Uterus (tissue), 2 donors: ENCODE measurements at regions not wholly inside any gene's neighbourhood (a gene's known extent, or its start where the extent isn't known, plus 50 kb on each side); places are given as distances from the start of the nearest gene placed in this dataset.

Experiments used
- POLR2A ChIP-seq, 2 donors: fragments of 450-650 bp; IDR thresholded peaks; one replicate each; pipeline ENCODE4 v1.6.1; 2016; ENCODE audit warnings: antibody characterized with exemption in 2 of 2, mild to moderate bottlenecking in 1 of 2, moderate library complexity in 1 of 2
- TF ChIP-seq, protein P1 (sequence below), 4 experiments: fragments of 200-600 bp in 2 of 4; fragments of 450-650 bp in 2 of 4; sonication (generic) in 2 of 4; IDR thresholded peaks; one replicate each; pipeline ENCODE4 v1.5.1; 2016 to 2019; ENCODE audit warnings: antibody characterized with exemption in 4 of 4, mild to moderate bottlenecking in 2 of 4, moderate library complexity in 1 of 4

GRCh38 chr1:168466092-168466713 is 77.6 kb downstream of the XCL2 start:
- TF ChIP-seq, protein P1, sequence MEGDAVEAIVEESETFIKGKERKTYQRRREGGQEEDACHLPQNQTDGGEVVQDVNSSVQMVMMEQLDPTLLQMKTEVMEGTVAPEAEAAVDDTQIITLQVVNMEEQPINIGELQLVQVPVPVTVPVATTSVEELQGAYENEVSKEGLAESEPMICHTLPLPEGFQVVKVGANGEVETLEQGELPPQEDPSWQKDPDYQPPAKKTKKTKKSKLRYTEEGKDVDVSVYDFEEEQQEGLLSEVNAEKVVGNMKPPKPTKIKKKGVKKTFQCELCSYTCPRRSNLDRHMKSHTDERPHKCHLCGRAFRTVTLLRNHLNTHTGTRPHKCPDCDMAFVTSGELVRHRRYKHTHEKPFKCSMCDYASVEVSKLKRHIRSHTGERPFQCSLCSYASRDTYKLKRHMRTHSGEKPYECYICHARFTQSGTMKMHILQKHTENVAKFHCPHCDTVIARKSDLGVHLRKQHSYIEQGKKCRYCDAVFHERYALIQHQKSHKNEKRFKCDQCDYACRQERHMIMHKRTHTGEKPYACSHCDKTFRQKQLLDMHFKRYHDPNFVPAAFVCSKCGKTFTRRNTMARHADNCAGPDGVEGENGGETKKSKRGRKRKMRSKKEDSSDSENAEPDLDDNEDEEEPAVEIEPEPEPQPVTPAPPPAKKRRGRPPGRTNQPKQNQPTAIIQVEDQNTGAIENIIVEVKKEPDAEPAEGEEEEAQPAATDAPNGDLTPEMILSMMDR (IDR thresholded peaks at IDR 0.05): no peak
- no peak for TF ChIP-seq POLR2A (IDR thresholded peaks at IDR 0.05)
